HEK293T (cell line): ENCODE measurements at regions not wholly inside any gene's neighbourhood (a gene's known extent, or its start where the extent isn't known, plus 50 kb on each side); places are given as distances from the start of the nearest gene placed in this dataset.

Experiments used
- BHLHE40 ChIP-seq: fragments of 450-650 bp; IDR thresholded peaks from 2 replicates; pipeline ENCODE4 v1.6.1; 2016; ENCODE audit warnings: mild to moderate bottlenecking, moderate library complexity, borderline replicate concordance
- FOXA1 ChIP-seq: fragments of 450-650 bp; IDR thresholded peaks from 2 replicates; pipeline ENCODE4 v1.6.1; 2016; ENCODE audit warnings: mild to moderate bottlenecking
- FOXM1 ChIP-seq: fragments of 450-650 bp; IDR thresholded peaks from 2 replicates; pipeline ENCODE4 v1.6.1; 2017; ENCODE audit warnings: mild to moderate bottlenecking, borderline replicate concordance
- HDGF ChIP-seq: fragments of 450-650 bp; IDR thresholded peaks from 2 replicates; pipeline ENCODE4 v1.6.1; 2017; ENCODE audit warnings: antibody characterized with exemption, borderline replicate concordance
- NFRKB ChIP-seq: fragments of 450-650 bp; IDR thresholded peaks from 2 replicates; pipeline ENCODE4 v1.6.1; 2016; ENCODE audit warnings: mild to moderate bottlenecking, moderate library complexity
- SP1 ChIP-seq: fragments of 450-650 bp; IDR thresholded peaks from 2 replicates; pipeline ENCODE4 v1.6.1; 2017
- SUZ12 ChIP-seq: fragments of 450-650 bp; IDR thresholded peaks from 2 replicates; pipeline ENCODE4 v1.6.1; 2016; ENCODE audit warnings: mild to moderate bottlenecking
- ZNF384 ChIP-seq: fragments of 450-650 bp; IDR thresholded peaks from 2 replicates; pipeline ENCODE4 v1.6.1; 2016

DNA sequence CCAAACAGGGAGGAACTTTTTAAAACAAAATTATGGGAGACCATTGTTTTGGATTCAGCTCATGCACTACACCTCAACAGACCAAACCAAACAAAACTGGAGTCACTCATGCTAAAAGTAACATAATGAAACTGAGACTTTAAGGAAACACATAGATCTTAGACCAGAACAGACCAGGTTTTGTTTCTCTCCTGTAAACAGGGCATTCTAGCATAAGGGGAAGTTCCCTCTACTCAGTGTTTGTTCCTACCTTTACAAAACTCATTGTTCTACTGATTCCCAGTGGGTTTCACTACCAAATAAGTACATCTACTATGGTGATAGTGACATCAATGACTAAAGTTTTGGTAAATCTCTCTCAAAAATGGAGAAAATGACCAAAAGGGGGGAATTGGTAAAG is 1103.6 kb upstream of the EDIL3 start:
- TF ChIP-seq SP1 (no peak), FOXM1 (no peak), FOXA1 (no peak), SUZ12 (no peak), BHLHE40 (no peak), ZNF384 (no peak), NFRKB (no peak), HDGF (no peak)
